ENCODE measurements at regions not wholly inside any gene's neighbourhood (a gene's known extent, or its start where the extent isn't known, plus 50 kb on each side); places are given as distances from the start of the nearest gene placed in this dataset.
"Not testable (repeated sequence)": the region's sequence is repeated elsewhere in the genome, so short reads cannot be mapped to it uniquely, and the experiment has no call there.

GRCh38 chr6:132045877-132046276, 94.7 kb upstream of the CCN2 start:
- DNase-seq (ENCODE audit: extremely low read depth, low read depth) = no peak
- TF ChIP-seq CTCF (IDR thresholded peaks at IDR 0.05; ENCODE audit: low read depth, low read length) = no peak

- TF ChIP-seq CTCF (IDR thresholded peaks at IDR 0.05; ENCODE audit: low read depth, low read length) = no peak
- DNase-seq (ENCODE audit: extremely low read depth, low read depth) = no peak
These were observed 92.0 kb upstream of the CCN2 start for GRCh38 chr6:132043148-132043547.

- no peak for DNase-seq (ENCODE audit: extremely low read depth, low read depth)
- no peak for TF ChIP-seq CTCF (IDR thresholded peaks at IDR 0.05; ENCODE audit: low read depth, low read length)
These were observed 90.5 kb upstream of the CCN2 start for GRCh38 chr6:132041706-132042105.

DNA sequence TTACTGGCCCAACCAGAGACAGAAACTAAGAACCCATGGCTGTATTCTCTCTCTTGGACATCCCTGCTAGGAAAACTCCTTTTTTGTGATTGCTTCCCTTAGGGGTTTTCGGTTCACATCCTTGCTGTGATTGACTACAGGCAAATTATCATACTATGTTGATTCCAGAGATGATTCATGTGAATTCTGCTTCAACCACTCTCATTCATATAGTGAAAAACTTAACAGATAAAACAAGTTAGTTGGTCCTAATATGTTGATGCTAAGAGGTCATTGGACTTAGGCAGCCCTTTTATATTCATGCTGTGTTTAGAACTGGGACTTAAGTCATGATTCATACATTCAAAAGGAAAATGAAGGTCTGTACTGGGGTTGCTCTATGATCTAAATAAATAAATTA, 76.9 kb upstream of the CCN2 start:
- DNase-seq (ENCODE audit: extremely low read depth, low read depth) = no peak
- no peak for TF ChIP-seq CTCF (IDR thresholded peaks at IDR 0.05; ENCODE audit: low read depth, low read length)

DNA sequence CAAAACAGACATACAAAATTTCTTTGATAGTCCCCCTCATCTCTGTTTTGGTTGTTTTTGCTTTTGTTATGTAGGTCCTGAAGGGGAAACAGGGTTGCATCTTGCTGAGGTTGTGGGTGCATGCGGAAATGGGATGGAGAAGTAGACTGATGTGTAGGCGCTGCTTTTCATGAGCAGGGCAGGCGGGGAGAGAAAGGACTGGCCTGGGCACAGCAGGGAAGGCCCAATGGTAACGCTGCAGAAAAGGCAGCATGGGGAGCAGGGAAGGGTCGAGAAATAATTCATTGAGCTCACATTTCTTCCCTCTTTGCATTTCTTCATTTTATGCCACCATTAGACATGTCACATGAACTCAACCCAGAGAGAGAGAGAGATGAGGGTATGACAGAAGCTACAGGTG, 74.3 kb upstream of the CCN2 start:
- no peak for TF ChIP-seq CTCF (IDR thresholded peaks at IDR 0.05; ENCODE audit: low read depth, low read length)
- DNase-seq (ENCODE audit: extremely low read depth, low read depth) = no peak

- DNase-seq (ENCODE audit: extremely low read depth, low read depth) = no peak
- TF ChIP-seq CTCF (IDR thresholded peaks at IDR 0.05; ENCODE audit: low read depth, low read length) = no peak
These were observed 72.3 kb upstream of the CCN2 start for GRCh38 chr6:132023490-132023889.

DNA sequence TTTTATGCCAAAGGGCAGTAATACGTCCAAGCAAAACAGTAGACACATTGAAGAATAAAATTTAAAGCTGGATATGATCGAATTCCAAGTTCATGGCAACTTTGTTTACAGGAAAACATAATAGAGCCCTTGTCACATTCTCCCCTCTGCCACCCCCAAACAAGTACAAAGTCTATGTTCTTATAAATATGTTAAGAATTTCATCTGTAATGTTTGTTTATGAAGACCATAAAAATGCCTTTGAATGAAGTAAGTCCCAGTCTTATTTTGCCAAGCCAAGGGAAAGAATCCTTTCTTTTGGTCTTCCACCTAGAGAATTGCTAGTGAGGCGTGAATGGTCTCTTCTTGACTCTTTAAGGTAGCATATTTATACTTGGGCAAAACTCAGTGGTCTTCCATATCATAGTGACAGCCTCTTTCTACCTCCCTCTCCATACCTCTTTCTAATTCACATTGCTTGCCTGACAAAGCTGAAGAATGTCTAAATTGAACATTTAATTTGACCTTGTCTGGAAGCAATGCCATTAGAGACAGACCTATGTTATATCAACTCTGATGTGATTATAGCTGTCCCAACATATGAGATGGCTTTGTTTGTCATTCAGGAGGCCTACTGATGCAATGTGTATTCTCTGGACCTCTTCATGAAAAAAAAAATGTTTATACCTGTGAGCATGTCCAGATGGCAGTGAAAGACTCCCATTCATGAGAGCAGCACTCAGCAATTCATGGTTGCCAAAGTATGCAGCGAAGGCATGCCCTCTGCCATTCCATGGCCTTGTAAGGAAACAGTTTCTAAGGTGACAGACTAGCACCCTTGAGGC, 70.6 kb upstream of the CCN2 start:
- TF ChIP-seq CTCF (IDR thresholded peaks at IDR 0.05; ENCODE audit: low read depth, low read length) = no peak

DNA sequence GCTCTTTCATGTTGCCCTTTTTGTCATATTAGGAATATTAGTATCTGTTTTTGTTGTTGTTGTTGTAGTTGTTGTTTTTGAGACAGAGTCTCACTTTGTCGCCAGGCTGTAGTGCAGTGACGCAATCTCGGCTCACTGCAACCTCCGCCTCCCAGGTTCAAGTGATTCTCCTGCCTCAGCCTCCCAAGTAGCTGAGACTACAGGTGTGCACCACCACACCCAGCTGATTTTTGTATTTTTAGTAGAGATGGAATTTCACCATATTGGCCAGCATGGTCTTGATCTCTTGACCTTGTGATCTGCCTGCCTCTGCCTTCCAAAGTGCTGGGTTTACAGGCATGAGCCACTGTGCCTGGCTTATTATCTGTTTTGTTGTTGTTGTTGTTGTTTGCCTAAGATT, 69.7 kb upstream of the CCN2 start:
- not testable (repeated sequence) for DNase-seq (ENCODE audit: extremely low read depth, low read depth)

More for the DNA sequence above, 70.6 kb upstream of the CCN2 start:
- no peak for DNase-seq (ENCODE audit: extremely low read depth, low read depth)
